HCT116 (cell line): ENCODE measurements at regions not wholly inside any gene's neighbourhood (a gene's known extent, or its start where the extent isn't known, plus 50 kb on each side); places are given as distances from the start of the nearest gene placed in this dataset.
"Not testable (repeated sequence)": the region's sequence is repeated elsewhere in the genome, so short reads cannot be mapped to it uniquely, and the experiment has no call there.

ENCODE experiments used
- ATAC-seq: fragments of 200-7000 bp; cut with Tn5 transposase; 2 replicates; pipeline ENCODE4 v1.9.1; 2020; ENCODE audit warnings: mild to moderate bottlenecking, moderate library complexity
- BruUV-seq: library from RNA; stranded (reverse); fragments of 400-500 nt; replicated peaks from 2 replicates; lab custom pipeline; 2021; lab: Mats Ljungman, UMichigan
- CTCF ChIA-PET: fragments of 300-600 bp; sonication (Branson Sonifier 250); formaldehyde crosslinking; loops from one replicate; lab custom pipeline; 2021; ENCODE audit warnings: antibody characterized with exemption; lab: Charles Lee
- POLR2A ChIA-PET: fragments of 300-600, 350-600 bp; sonication (Branson Sonifier 250); formaldehyde crosslinking; loops from one replicate; lab custom pipeline; 2021; ENCODE audit warnings: antibody characterized with exemption; lab: Charles Lee
- RAD21 ChIA-PET, 2 experiments: fragments of 300-600 bp; sonication (Branson Sonifier 250); formaldehyde crosslinking; loops; one replicate each; lab custom pipeline; 2023; ENCODE audit warnings: low total read pairs in 2 of 2; ENCODE audit not compliant: uncharacterized antibody in 2 of 2, unreplicated experiment in 2 of 2, low non-redundant PET in 1 of 2; lab: Charles Lee
- DNase-seq: peaks from one replicate; pipeline ENCODE4 v3.0.0-alpha.2; 2010; ENCODE audit warnings: low read depth, low spot score
- H2AFZ ChIP-seq: fragments of 200-600 bp; shearing (Covaris generic), sonication (generic); 2 replicates; pipeline ENCODE4 v1.6.1; 2017; ENCODE audit warnings: low read depth, mixed run types, mixed read lengths, antibody characterized with exemption, low read length; ENCODE audit not compliant: poor library complexity, severe bottlenecking
- H3K27ac ChIP-seq: 2 replicates; pipeline ENCODE4 v1.5.1; 2012; ENCODE audit warnings: low read depth, low read length
- H3K27me3 ChIP-seq: fragments of 200-600 bp; sonication (generic); 2 replicates; pipeline ENCODE4 v1.6.1; 2016; ENCODE audit warnings: mixed run types, low read length, mixed read lengths; ENCODE audit not compliant: insufficient read depth
- H3K36me3 ChIP-seq, 2 experiments: fragments of 200-500 bp in 1 of 2; fragments of 200-600 bp in 1 of 2; sonication (Bioruptor generic) in 1 of 2; sonication (generic) in 1 of 2; 2 replicates each; pipeline versions ENCODE4 v1.5.1 to v1.6.1; 2014 to 2016; ENCODE audit warnings: low read length in 2 of 2, inconsistent platforms in 1 of 2, mixed read lengths in 1 of 2, mixed run types in 1 of 2; ENCODE audit not compliant: insufficient read depth in 2 of 2, control insufficient read depth in 1 of 2
- H3K4me1 ChIP-seq, 2 experiments: fragments of 200-600 bp in 1 of 2; sonication (generic) in 1 of 2; 2 replicates each; pipeline versions ENCODE4 v1.5.1 to v1.6.1; 2012 to 2017; ENCODE audit warnings: low read length in 2 of 2, inconsistent platforms in 1 of 2, mild to moderate bottlenecking in 1 of 2, mixed read lengths in 1 of 2, mixed run types in 1 of 2, moderate library complexity in 1 of 2; ENCODE audit not compliant: insufficient read depth in 2 of 2, control insufficient read depth in 1 of 2
- H3K4me2 ChIP-seq: fragments of 200-600 bp; sonication (generic); 2 replicates; pipeline ENCODE4 v1.6.1; 2017; ENCODE audit warnings: mixed run types, low read length, mixed read lengths
- H3K4me3 ChIP-seq, 2 experiments: fragments of 200-600 bp in 1 of 2; sonication (generic) in 1 of 2; replicated peaks in 1 of 2; 2 replicates each; pipeline ENCODE4 v1.5.1; 2011 to 2016; ENCODE audit warnings: low read length in 2 of 2, control low read depth in 1 of 2, low read depth in 1 of 2, mild to moderate bottlenecking in 1 of 2, mixed read lengths in 1 of 2, mixed run types in 1 of 2
- H3K79me2 ChIP-seq: fragments of 200-600 bp; sonication (generic); 2 replicates; pipeline ENCODE4 v1.6.1; 2017; ENCODE audit warnings: mild to moderate bottlenecking, mixed run types, low read length, moderate library complexity, mixed read lengths; ENCODE audit not compliant: insufficient read depth
- H3K9ac ChIP-seq: fragments of 200-600 bp; sonication (generic); 2 replicates; pipeline ENCODE4 v1.6.1; 2016; ENCODE audit warnings: low read length, mixed read lengths
- H3K9me2 ChIP-seq: fragments of 200-600 bp; sonication (generic), shearing (Covaris generic); 2 replicates; pipeline ENCODE4 v1.6.1; 2017; ENCODE audit warnings: mixed run types, mild to moderate bottlenecking, moderate library complexity; ENCODE audit not compliant: insufficient read depth
- H3K9me3 ChIP-seq, 2 experiments: fragments of 200-500 bp in 1 of 2; fragments of 200-600 bp in 1 of 2; sonication (Bioruptor generic) in 1 of 2; sonication (generic) in 1 of 2; 2 replicates each; pipeline ENCODE4 v1.6.1; 2014 to 2017; ENCODE audit warnings: low read length in 2 of 2, mixed read lengths in 2 of 2, inconsistent platforms in 1 of 2, low read depth in 1 of 2, mild to moderate bottlenecking in 1 of 2, mixed run types in 1 of 2, moderate library complexity in 1 of 2; ENCODE audit not compliant: control insufficient read depth in 1 of 2, insufficient read depth in 1 of 2
- H4K20me1 ChIP-seq: fragments of 200-600 bp; sonication (generic), shearing (Covaris generic); 2 replicates; pipeline ENCODE4 v1.6.1; 2017; ENCODE audit warnings: mixed run types, mild to moderate bottlenecking, moderate library complexity; ENCODE audit not compliant: insufficient read depth
- CBX3 ChIP-seq: IDR thresholded peaks from 2 replicates; pipeline ENCODE4 v1.6.1; 2012; ENCODE audit warnings: low read depth
- FOSL1 ChIP-seq: IDR thresholded peaks from 2 replicates; pipeline ENCODE4 v1.6.1; 2012; ENCODE audit warnings: low read depth
- JUND ChIP-seq: IDR thresholded peaks from 2 replicates; pipeline ENCODE4 v1.6.1; 2012
- POLR2AphosphoS5 ChIP-seq: IDR thresholded peaks from 2 replicates; pipeline ENCODE4 v1.6.1; 2011; ENCODE audit warnings: mild to moderate bottlenecking, low read depth, low read length, moderate library complexity
- SIN3A ChIP-seq: IDR thresholded peaks from 2 replicates; pipeline ENCODE4 v1.6.1; 2012; ENCODE audit warnings: low read depth
- SRF ChIP-seq: IDR thresholded peaks from 2 replicates; pipeline ENCODE4 v1.6.1; 2012; ENCODE audit warnings: low read depth
- ZBTB33 ChIP-seq: IDR thresholded peaks from 2 replicates; pipeline ENCODE4 v1.6.1; 2011; ENCODE audit warnings: mild to moderate bottlenecking, low read length, moderate library complexity; ENCODE audit not compliant: insufficient replicate concordance; ENCODE audit errors: extremely low read depth
- ZNF274 ChIP-seq: fragments of 200-500 bp; sonication (Bioruptor generic); IDR thresholded peaks from 2 replicates; pipeline ENCODE4 v1.6.1; 2014; ENCODE audit warnings: mild to moderate bottlenecking, low read depth, low read length, inconsistent platforms
- intact Hi-C: fragments of 100-400 bp; cut with micrococcal nuclease; formaldehyde crosslinking; loops from 2 replicates; pipeline ENCODE4 v1.10.0; 2022

GRCh38 chr6:117795234-117795633 lies 111.8 kb upstream of the SLC35F1 start (continued):
- TF ChIP-seq ZNF274 (no peak), ZBTB33 (no peak), CBX3 (no peak), JUND (no peak), SIN3A (no peak), FOSL1 (no peak), SRF (no peak), POLR2AphosphoS5 (no peak)
- TF ChIP-seq, all 23 proteins: peak for 3

- H3K27ac ChIP-seq, H2AFZ ChIP-seq, H3K4me2 ChIP-seq, RAD21 ChIA-PET, DNase-seq, H3K27me3 ChIP-seq, H3K4me3 ChIP-seq, H3K36me3 ChIP-seq, H3K9ac ChIP-seq, BruUV-seq, CTCF ChIA-PET, H3K9me3 ChIP-seq, intact Hi-C loops, H3K4me1 ChIP-seq, POLR2A ChIA-PET, H3K79me2 ChIP-seq, ATAC-seq, H3K9me2 ChIP-seq, H4K20me1 ChIP-seq: not testable (repeated sequence)
Measured at GRCh38 chr6:117798819-117799218, 108.2 kb upstream of the SLC35F1 start.
